Glutamatergic neuron (in vitro differentiated cells): ENCODE measurements at regions not wholly inside any gene's neighbourhood (a gene's known extent, or its start where the extent isn't known, plus 50 kb on each side); places are given as distances from the start of the nearest gene placed in this dataset.
A peak's percentile ranks its signal among the peaks of the same experiment; 100 is the strongest.

Experiments
- DNase-seq: peaks from one replicate; pipeline ENCODE4 v3.0.0; 2022
- H3K27ac Mint-ChIP-seq: one replicate; pipeline ENCODE4 v1.8.0; 2020; ENCODE audit warnings: mild to moderate bottlenecking, mixed read lengths, inconsistent platforms; ENCODE audit not compliant: unreplicated experiment
- H3K27me3 Mint-ChIP-seq: one replicate; pipeline ENCODE4 v1.8.0; 2020; ENCODE audit warnings: mild to moderate bottlenecking, moderate library complexity, mixed read lengths, inconsistent platforms; ENCODE audit not compliant: unreplicated experiment
- H3K36me3 Mint-ChIP-seq: one replicate; pipeline ENCODE4 v1.8.0; 2020; ENCODE audit warnings: mild to moderate bottlenecking, mixed read lengths, inconsistent platforms; ENCODE audit not compliant: unreplicated experiment
- H3K4me1 Mint-ChIP-seq: one replicate; pipeline ENCODE4 v1.8.0; 2020; ENCODE audit warnings: mild to moderate bottlenecking, low read depth, mixed read lengths, inconsistent platforms; ENCODE audit not compliant: unreplicated experiment
- H3K4me3 Mint-ChIP-seq: one replicate; pipeline ENCODE4 v1.8.0; 2020; ENCODE audit warnings: mild to moderate bottlenecking, mixed read lengths, inconsistent platforms; ENCODE audit not compliant: unreplicated experiment
- H3K9me3 Mint-ChIP-seq: one replicate; pipeline ENCODE4 v1.8.0; 2020; ENCODE audit warnings: mild to moderate bottlenecking, moderate library complexity, mixed read lengths, inconsistent platforms; ENCODE audit not compliant: unreplicated experiment
- CTCF ChIP-seq: fragments of 200-600 bp; sonication (generic); IDR thresholded peaks from one replicate; pipeline ENCODE4 v1.5.0; 2021; ENCODE audit not compliant: partially characterized antibody, unreplicated experiment

- no peak for DNase-seq
- no peaks in the 10 kb centered on the region for H3K36me3 Mint-ChIP-seq
- H3K27me3 Mint-ChIP-seq, result no peaks in the 10 kb centered on the region
- peaks cover 6% of the 10 kb centered on the region for H3K4me1 Mint-ChIP-seq
- no peak for TF ChIP-seq CTCF
- no peaks in the 10 kb centered on the region for H3K9me3 Mint-ChIP-seq
- H3K27ac Mint-ChIP-seq, result no peak overlapping the region
- no peak overlapping the region for H3K4me3 Mint-ChIP-seq
These were observed 69.4 kb downstream of the SAMD9 start for GRCh38 chr7:93048136-93048930.

- peaks cover 9% of the 10 kb centered on the region for H3K4me1 Mint-ChIP-seq
- DNase-seq, result no peak
- peaks cover 3% of the 10 kb centered on the region for H3K9me3 Mint-ChIP-seq
- no peaks in the 10 kb centered on the region for H3K36me3 Mint-ChIP-seq
- TF ChIP-seq CTCF, result no peak
- no peaks in the 10 kb centered on the region for H3K27me3 Mint-ChIP-seq
- no peak overlapping the region for H3K27ac Mint-ChIP-seq
- no peak overlapping the region for H3K4me3 Mint-ChIP-seq
These were observed 70.2 kb downstream of the SAMD9 start for GRCh38 chr7:93047514-93048099.

- H3K27ac Mint-ChIP-seq, result peak overlapping the region; percentile 62
- peak; percentile 40 for DNase-seq
- H3K9me3 Mint-ChIP-seq, result peaks cover 3% of the 10 kb centered on the region
- no peak for TF ChIP-seq CTCF
- no peaks in the 10 kb centered on the region for H3K27me3 Mint-ChIP-seq
- H3K36me3 Mint-ChIP-seq, result no peaks in the 10 kb centered on the region
- H3K4me1 Mint-ChIP-seq, result peaks cover 9% of the 10 kb centered on the region
- no peak overlapping the region for H3K4me3 Mint-ChIP-seq
These were observed 71.1 kb downstream of the SAMD9 start for GRCh38 chr7:93046641-93047040.

- Mint-ChIP-seq H3K4me3 (no peak overlapping the region), H3K4me1 (peaks cover 9% of the 10 kb centered on the region), H3K27me3 (peaks cover 2% of the 10 kb centered on the region), H3K27ac (no peak overlapping the region), H3K9me3 (peaks cover 3% of the 10 kb centered on the region), H3K36me3 (no peaks in the 10 kb centered on the region)
- no peak for TF ChIP-seq CTCF
- no peak for DNase-seq
These were observed 73.5 kb downstream of the SAMD9 start for GRCh38 chr7:93044147-93044810.
